Loucy (cell line): ENCODE measurements at regions not wholly inside any gene's neighbourhood (a gene's known extent, or its start where the extent isn't known, plus 50 kb on each side); places are given as distances from the start of the nearest gene placed in this dataset.

Experiments used
- H2AFZ ChIP-seq: fragments of 200-600 bp; sonication (generic); 2 replicates; pipeline ENCODE4 v1.6.0; 2016; ENCODE audit warnings: antibody characterized with exemption, mild to moderate bottlenecking, low read length, moderate library complexity
- H3F3A ChIP-seq: fragments of 200-600 bp; 2 replicates; pipeline ENCODE4 v1.6.0; 2016; ENCODE audit warnings: antibody characterized with exemption, low read depth, mild to moderate bottlenecking
- H3K27me3 ChIP-seq: fragments of 200-600 bp; sonication (generic); 2 replicates; pipeline ENCODE4 v1.6.1; 2014; ENCODE audit warnings: low read length, mild to moderate bottlenecking; ENCODE audit not compliant: insufficient read depth, poor library complexity, severe bottlenecking
- H3K36me3 ChIP-seq: fragments of 200-600 bp; sonication (generic); 2 replicates; pipeline ENCODE4 v1.6.1; 2016; ENCODE audit warnings: low read length; ENCODE audit not compliant: insufficient read depth
- H3K4me1 ChIP-seq: fragments of 200-600 bp; sonication (generic); 2 replicates; pipeline ENCODE4 v1.5.1; 2014; ENCODE audit warnings: low read length, mild to moderate bottlenecking; ENCODE audit not compliant: insufficient read depth, poor library complexity, severe bottlenecking
- H3K4me2 ChIP-seq: fragments of 200-600 bp; sonication (generic); 2 replicates; pipeline ENCODE4 v1.6.0; 2014; ENCODE audit warnings: antibody characterized with exemption, low read length, low read depth, mild to moderate bottlenecking; ENCODE audit not compliant: poor library complexity, severe bottlenecking
- H3K4me3 ChIP-seq: fragments of 200-600 bp; sonication (generic); 2 replicates; pipeline ENCODE4 v1.5.1; 2014; ENCODE audit warnings: low read length, mild to moderate bottlenecking, mixed read lengths; ENCODE audit not compliant: poor library complexity, severe bottlenecking
- H3K79me2 ChIP-seq: fragments of 200-600 bp; sonication (generic); 2 replicates; pipeline ENCODE4 v1.6.1; 2014; ENCODE audit warnings: low read length; ENCODE audit not compliant: insufficient read depth
- H3K9ac ChIP-seq: fragments of 200-600 bp; sonication (generic); 2 replicates; pipeline ENCODE4 v1.6.0; 2014; ENCODE audit warnings: mild to moderate bottlenecking, low read depth, low read length, moderate library complexity; ENCODE audit not compliant: poor library complexity, severe bottlenecking
- H3K9me2 ChIP-seq: fragments of 200-600 bp; sonication (generic); replicated peaks from 2 replicates; pipeline ENCODE4 v1.6.1; 2016; ENCODE audit warnings: low read depth, low read length, mixed read lengths
- H3K9me3 ChIP-seq: fragments of 200-600 bp; sonication (generic); 2 replicates; pipeline ENCODE4 v1.6.1; 2014; ENCODE audit warnings: mild to moderate bottlenecking, antibody characterized with exemption, low read length, low read depth; ENCODE audit not compliant: insufficient read depth
- H4K20me1 ChIP-seq: fragments of 200-600 bp; sonication (generic); 2 replicates; pipeline ENCODE4 v1.6.0; 2014; ENCODE audit warnings: antibody characterized with exemption, low read length, mild to moderate bottlenecking; ENCODE audit not compliant: insufficient read depth, poor library complexity, severe bottlenecking
- CTCF ChIP-seq: fragments of 200-600 bp; sonication (generic); conservative IDR thresholded peaks from 2 replicates; pipeline ENCODE4 v1.5.1; 2014; ENCODE audit warnings: mild to moderate bottlenecking, antibody characterized with exemption, low read length
- EZH2phosphoT487 ChIP-seq: fragments of 200-600 bp; IDR thresholded peaks from 2 replicates; pipeline ENCODE4 v1.6.1; 2018; ENCODE audit warnings: antibody characterized with exemption, mild to moderate bottlenecking, moderate library complexity, borderline replicate concordance

GRCh38 chr10:44619975-44620374 lies 235.1 kb upstream of the CXCL12 start:
- Histone ChIP-seq H3K4me3 (no peak overlapping the region), H3K9me3 (no peaks in the 10 kb centered on the region), H2AFZ (no peak overlapping the region), H3K9me2 (no peaks in the 10 kb centered on the region), H3K9ac (no peak overlapping the region), H3K36me3 (no peaks in the 10 kb centered on the region), H3F3A (no peaks in the 10 kb centered on the region), H3K4me2 (no peak overlapping the region), H3K4me1 (peaks cover 7% of the 10 kb centered on the region), H3K27me3 (no peaks in the 10 kb centered on the region), H4K20me1 (no peaks in the 10 kb centered on the region), H3K79me2 (no peaks in the 10 kb centered on the region)
- TF ChIP-seq EZH2phosphoT487 (no peak), CTCF (no peak)

- TF ChIP-seq CTCF (no peak), EZH2phosphoT487 (no peak)
- Histone ChIP-seq H3K4me2 (no peak overlapping the region), H2AFZ (no peak overlapping the region)
These were observed 242.9 kb upstream of the CXCL12 start for GRCh38 chr10:44627591-44628354.

GRCh38 chr10:44628921-44629320 lies 244.0 kb upstream of the CXCL12 start:
- no peak for TF ChIP-seq EZH2phosphoT487
- no peak for TF ChIP-seq CTCF
- Histone ChIP-seq H3K9me2 (no peaks in the 10 kb centered on the region), H3K79me2 (no peaks in the 10 kb centered on the region), H3K4me2 (no peak overlapping the region), H4K20me1 (no peaks in the 10 kb centered on the region), H3K9ac (no peak overlapping the region), H3K27me3 (no peaks in the 10 kb centered on the region), H3K9me3 (no peaks in the 10 kb centered on the region), H3K4me1 (no peaks in the 10 kb centered on the region), H2AFZ (no peak overlapping the region), H3K4me3 (no peak overlapping the region), H3K36me3 (no peaks in the 10 kb centered on the region), H3F3A (no peaks in the 10 kb centered on the region)

More at GRCh38 chr10:44627591-44628354, 242.9 kb upstream of the CXCL12 start:
- Histone ChIP-seq H3K79me2 (no peaks in the 10 kb centered on the region), H3K36me3 (no peaks in the 10 kb centered on the region), H3K4me3 (no peak overlapping the region), H3K9me2 (no peaks in the 10 kb centered on the region), H3K9me3 (no peaks in the 10 kb centered on the region), H3K4me1 (no peaks in the 10 kb centered on the region), H4K20me1 (no peaks in the 10 kb centered on the region), H3K9ac (no peak overlapping the region), H3F3A (no peaks in the 10 kb centered on the region), H3K27me3 (no peaks in the 10 kb centered on the region)
